ENCODE measurements at regions not wholly inside any gene's neighbourhood (a gene's known extent, or its start where the extent isn't known, plus 50 kb on each side); places are given as distances from the start of the nearest gene placed in this dataset.

DNA sequence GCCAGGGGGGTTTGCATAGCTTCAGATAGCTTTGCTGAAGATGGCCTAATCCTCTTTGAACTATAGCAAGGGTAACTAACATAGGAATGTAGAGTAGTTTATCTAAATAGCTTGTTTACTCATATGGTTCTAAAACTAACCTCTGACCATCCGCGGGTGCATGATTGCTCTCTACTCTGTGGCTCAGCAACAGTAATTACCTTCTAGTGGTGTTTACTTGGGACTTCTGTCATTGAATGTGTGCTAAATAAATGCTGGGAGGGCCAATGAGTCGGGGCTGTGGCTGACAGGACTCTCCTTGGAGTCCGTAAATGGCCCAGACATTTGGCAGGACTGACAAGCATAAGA, 1461.9 kb downstream of the UQCRFS1 start:
- intact Hi-C loops (cut with micrococcal nuclease; ENCODE audit: unreplicated experiment): no loop called here
- Histone ChIP-seq H3K4me1 (ENCODE audit: insufficient read depth, low read length, poor library complexity, severe bottlenecking) (no peaks in the 10 kb centered on the region), H3K27me3 (replicated peaks; ENCODE audit: insufficient read depth, low read depth, low read length, poor library complexity) (no peaks in the 10 kb centered on the region), H3K4me3 (ENCODE audit: low read depth, low read length, poor library complexity, severe bottlenecking) (no peak overlapping the region), H3K36me3 (ENCODE audit: insufficient read depth, low read length, poor library complexity, severe bottlenecking) (no peaks in the 10 kb centered on the region), H3K9me3 (ENCODE audit: low read depth, low read length, poor library complexity, severe bottlenecking) (peaks cover 19% of the 10 kb centered on the region), H3K27ac (ENCODE audit: low read depth, low read length, poor library complexity, severe bottlenecking) (no peak overlapping the region)
- TF ChIP-seq CTCF (conservative IDR thresholded peaks at IDR 0.05; ENCODE audit: low read depth, low read length): no peak
- no peak for TF ChIP-seq EZH2 (IDR thresholded peaks at IDR 0.05; ENCODE audit: borderline replicate concordance, low read depth, low read length, poor library complexity, severe bottlenecking)
- CTCF ChIA-PET: no interaction called here
- POLR2A ChIA-PET (ENCODE audit: low non-redundant PET): no interaction called here
- no TSS peak for BruUV-seq (replicated peaks)
- DNase-seq (ENCODE audit: low spot score): no peak

DNA sequence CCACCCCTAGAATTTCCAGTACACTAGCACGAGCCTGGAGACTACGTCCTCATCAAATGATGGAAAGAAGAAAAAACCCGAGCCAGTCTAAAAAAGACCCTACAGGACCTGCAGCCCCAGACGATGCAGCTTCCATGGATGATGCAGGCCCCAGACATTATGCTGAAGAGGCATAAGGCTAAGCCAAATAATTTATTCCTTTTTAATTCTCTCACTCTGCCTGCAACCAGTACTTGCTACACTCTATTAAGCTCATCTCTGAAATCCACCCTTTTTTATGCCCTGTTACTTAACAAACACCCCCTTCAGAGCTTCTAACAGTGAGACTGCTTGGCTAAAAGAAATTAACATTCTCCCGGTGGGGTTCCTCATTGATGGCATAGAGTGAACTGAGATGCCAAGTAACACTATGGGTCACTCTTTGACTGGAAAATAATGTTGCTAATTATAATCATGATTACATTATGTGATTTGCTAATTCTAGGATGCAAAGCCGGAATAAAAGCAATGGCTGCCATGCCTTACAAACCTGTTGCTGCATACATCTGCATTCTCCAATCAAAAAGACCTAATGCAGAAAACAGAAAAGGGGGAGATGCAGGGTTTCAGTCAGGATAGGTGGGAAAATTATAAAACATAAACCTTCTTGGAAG, 1462.4 kb downstream of the UQCRFS1 start:
- H3K27ac ChIP-seq (ENCODE audit: low read depth, low read length, poor library complexity, severe bottlenecking): no peak overlapping the region
- ChIA-PET CTCF (no interaction called here), POLR2A (ENCODE audit: low non-redundant PET) (no interaction called here)
- no peaks in the 10 kb centered on the region for H3K4me1 ChIP-seq (ENCODE audit: insufficient read depth, low read length, poor library complexity, severe bottlenecking)
- H3K27me3 ChIP-seq (replicated peaks; ENCODE audit: insufficient read depth, low read depth, low read length, poor library complexity): no peaks in the 10 kb centered on the region
- H3K36me3 ChIP-seq (ENCODE audit: insufficient read depth, low read length, poor library complexity, severe bottlenecking): no peaks in the 10 kb centered on the region
- DNase-seq (ENCODE audit: low spot score): no peak
- no peak overlapping the region for H3K4me3 ChIP-seq (ENCODE audit: low read depth, low read length, poor library complexity, severe bottlenecking)
- H3K9me3 ChIP-seq (ENCODE audit: low read depth, low read length, poor library complexity, severe bottlenecking): peaks cover 19% of the 10 kb centered on the region
- no peak for TF ChIP-seq EZH2 (IDR thresholded peaks at IDR 0.05; ENCODE audit: borderline replicate concordance, low read depth, low read length, poor library complexity, severe bottlenecking)
- no peak for TF ChIP-seq CTCF (conservative IDR thresholded peaks at IDR 0.05; ENCODE audit: low read depth, low read length)
- BruUV-seq (replicated peaks): no TSS peak
- intact Hi-C loops (cut with micrococcal nuclease; ENCODE audit: unreplicated experiment): no loop called here

DNA sequence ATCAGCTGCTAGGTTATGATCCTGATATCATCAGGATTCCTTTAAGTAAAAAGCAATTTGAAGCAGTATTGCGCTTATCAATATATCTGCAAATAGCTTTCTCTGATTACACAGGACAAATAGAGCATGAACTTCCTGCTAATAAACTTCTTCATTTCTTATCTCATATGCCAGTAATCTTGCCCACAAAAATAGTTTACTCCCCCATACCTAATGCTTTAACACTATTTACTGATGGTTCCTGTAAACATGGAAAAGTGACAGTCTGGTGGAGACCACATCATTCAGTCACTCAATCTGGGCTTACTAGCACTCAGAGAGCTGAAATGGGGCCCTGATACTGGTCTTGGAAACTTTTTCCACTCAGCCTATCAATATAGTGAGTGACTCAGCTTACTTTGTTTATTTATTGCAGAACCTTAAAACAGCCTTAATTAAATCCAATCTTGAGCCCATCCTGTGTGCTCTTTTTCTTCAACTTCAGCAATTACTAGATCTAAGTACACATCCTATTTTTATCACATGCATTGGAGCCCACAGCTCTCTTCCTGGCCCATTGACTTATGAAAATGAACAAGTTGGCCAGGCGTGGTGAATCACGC, 1464.3 kb downstream of the UQCRFS1 start:
- CTCF ChIA-PET: no interaction called here
- H3K36me3 ChIP-seq (ENCODE audit: insufficient read depth, low read length, poor library complexity, severe bottlenecking): no peaks in the 10 kb centered on the region
- H3K4me3 ChIP-seq (ENCODE audit: low read depth, low read length, poor library complexity, severe bottlenecking): no peak overlapping the region
- no peak for TF ChIP-seq CTCF (conservative IDR thresholded peaks at IDR 0.05; ENCODE audit: low read depth, low read length)
- TF ChIP-seq EZH2 (IDR thresholded peaks at IDR 0.05; ENCODE audit: borderline replicate concordance, low read depth, low read length, poor library complexity, severe bottlenecking): no peak
- POLR2A ChIA-PET (ENCODE audit: low non-redundant PET): no interaction called here
- no peaks in the 10 kb centered on the region for H3K27me3 ChIP-seq (replicated peaks; ENCODE audit: insufficient read depth, low read depth, low read length, poor library complexity)
- H3K27ac ChIP-seq (ENCODE audit: low read depth, low read length, poor library complexity, severe bottlenecking): no peak overlapping the region
- H3K4me1 ChIP-seq (ENCODE audit: insufficient read depth, low read length, poor library complexity, severe bottlenecking): no peaks in the 10 kb centered on the region
- no peak for DNase-seq (ENCODE audit: low spot score)
- no TSS peak for BruUV-seq (replicated peaks)
- intact Hi-C loops (cut with micrococcal nuclease; ENCODE audit: unreplicated experiment): no loop called here
- H3K9me3 ChIP-seq (ENCODE audit: low read depth, low read length, poor library complexity, severe bottlenecking): peaks cover 19% of the 10 kb centered on the region
